Amygdala (tissue), 56 donors: ENCODE measurements at regions not wholly inside any gene's neighbourhood (a gene's known extent, or its start where the extent isn't known, plus 50 kb on each side); places are given as distances from the start of the nearest gene placed in this dataset.
"Not testable (repeated sequence)": the region's sequence is repeated elsewhere in the genome, so short reads cannot be mapped to it uniquely, and the experiment has no call there.

ENCODE experiments used
- DNase-seq, 56 donors: peaks; one replicate each; lab custom pipeline; 2025; lab: John Stamatoyannopoulos, UW

DNA sequence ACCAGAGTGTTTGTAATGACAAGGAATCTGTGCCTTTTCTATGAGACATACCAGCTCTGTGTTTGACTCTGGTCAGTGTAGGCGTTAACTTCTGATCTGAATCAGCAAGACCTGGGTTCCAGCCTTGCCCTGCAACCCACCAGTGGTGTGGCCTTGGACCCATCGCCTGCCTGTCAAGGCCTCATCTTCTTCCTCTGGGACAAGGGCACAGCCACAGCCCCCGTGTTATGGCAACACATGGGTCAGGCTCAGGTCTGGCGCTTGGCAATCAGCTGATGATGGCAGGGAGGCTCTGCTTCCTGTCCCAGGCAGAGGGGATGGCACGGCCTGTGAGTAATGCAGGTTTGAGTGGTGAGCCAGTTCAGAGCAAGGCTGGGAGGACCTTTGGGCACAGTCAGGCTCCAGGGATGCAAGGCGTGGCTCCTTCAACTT lies 69.1 kb upstream of the PLGLB2 start:
- not testable (repeated sequence) for DNase-seq

DNA sequence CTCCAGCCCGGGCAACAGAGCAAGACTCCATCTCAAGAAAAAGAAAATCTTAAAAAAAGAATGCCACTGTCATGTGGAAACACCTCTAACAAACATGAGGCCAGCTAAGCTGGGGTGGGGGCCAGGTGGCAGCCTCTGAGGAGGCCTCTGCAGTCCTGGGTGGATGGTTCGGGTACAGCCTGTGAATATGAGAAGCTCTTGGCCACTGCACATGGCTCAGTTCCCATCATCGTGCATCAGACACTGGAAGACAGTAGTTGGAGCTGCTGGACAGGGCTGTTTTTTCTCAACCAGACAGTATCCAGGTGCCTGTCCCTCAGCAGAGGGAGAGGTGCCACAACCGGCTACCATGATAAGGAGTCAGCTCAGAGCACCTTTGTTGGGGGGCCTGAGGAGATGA lies 67.9 kb upstream of the PLGLB2 start:
- not testable (repeated sequence) for DNase-seq

- not testable (repeated sequence) for DNase-seq
These were observed 67.2 kb upstream of the PLGLB2 start for GRCh38 chr2:87680691-87681090.

DNA sequence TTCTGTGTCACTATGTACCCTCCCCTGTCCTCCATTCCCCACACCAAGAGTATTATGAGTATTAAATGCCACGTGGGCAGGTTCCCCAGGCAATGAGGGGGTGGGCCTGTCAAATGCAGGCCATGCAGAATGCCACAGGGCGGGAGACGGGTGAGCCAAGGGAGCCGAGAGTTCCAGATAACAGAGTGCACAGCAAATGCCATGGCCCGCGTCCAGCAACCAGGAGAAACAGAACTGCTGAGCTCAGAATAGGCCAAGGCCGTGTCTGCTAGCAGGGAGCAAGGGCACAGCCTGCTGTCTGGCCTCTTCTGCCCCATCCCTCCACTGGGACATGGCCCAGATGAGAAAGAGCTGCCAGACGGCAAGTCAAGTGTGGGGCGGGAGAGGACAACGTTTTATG lies 64.4 kb upstream of the PLGLB2 start:
- DNase-seq: not testable (repeated sequence)

GRCh38 chr2:87683961-87684360 lies 63.9 kb upstream of the PLGLB2 start:
- DNase-seq: not testable (repeated sequence)

DNA sequence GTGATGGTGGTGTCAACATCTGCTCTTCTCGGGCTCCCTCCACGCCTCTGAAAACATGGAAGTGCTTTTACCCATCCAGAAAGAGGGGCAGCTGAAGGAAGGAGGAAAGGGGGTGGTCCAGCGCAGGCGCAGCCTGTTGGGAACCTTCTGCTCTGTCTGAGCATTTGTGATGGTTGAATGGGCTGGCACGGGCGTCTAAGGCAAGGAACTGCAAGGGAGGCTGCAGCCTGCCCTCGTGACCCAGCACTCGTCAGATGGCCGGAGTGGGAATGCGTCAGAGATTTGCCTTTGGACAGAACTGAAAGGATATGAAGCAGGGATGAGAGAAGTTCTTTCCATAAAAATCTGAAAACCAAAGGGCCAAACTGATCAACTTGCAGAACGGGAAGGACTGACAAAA lies 62.3 kb upstream of the PLGLB2 start:
- not testable (repeated sequence) for DNase-seq

- not testable (repeated sequence) for DNase-seq
These were observed 60.9 kb upstream of the PLGLB2 start for GRCh38 chr2:87686873-87687549.

DNA sequence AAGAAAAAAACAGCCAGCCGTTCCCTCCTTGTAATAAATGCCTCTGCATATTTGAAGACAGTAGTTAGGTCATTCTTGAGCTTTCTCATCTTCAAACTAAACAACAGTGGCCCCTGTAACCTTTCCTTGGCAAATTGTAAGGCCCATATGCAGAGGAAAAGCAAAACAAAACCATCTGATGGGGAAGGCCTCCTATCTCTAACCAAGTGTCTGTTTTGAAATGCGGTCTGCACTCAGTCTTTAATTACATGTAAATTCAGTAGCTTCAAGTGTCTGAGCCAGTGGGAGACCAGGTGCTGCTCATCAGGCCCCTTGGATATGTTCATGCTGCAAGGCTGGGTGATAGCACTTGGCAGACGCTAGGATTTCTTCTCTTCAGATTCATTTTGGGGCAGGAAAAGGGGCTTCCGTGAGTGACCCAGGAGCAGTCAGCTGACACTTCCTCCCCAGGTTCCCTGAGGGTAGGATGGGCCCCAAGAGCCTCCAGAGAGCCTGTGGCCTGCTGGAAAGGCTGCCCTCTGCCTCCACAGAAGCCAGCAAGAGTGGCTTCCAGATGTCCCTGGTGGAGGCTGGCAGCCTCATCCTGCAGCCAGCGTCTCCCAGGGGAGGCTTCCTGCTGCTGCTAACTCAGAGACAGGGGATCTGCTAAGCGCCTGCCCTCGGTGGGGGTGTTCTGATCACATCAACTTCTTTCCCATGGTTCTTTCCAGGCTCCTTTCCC lies 60.2 kb upstream of the PLGLB2 start:
- DNase-seq: not testable (repeated sequence)

DNA sequence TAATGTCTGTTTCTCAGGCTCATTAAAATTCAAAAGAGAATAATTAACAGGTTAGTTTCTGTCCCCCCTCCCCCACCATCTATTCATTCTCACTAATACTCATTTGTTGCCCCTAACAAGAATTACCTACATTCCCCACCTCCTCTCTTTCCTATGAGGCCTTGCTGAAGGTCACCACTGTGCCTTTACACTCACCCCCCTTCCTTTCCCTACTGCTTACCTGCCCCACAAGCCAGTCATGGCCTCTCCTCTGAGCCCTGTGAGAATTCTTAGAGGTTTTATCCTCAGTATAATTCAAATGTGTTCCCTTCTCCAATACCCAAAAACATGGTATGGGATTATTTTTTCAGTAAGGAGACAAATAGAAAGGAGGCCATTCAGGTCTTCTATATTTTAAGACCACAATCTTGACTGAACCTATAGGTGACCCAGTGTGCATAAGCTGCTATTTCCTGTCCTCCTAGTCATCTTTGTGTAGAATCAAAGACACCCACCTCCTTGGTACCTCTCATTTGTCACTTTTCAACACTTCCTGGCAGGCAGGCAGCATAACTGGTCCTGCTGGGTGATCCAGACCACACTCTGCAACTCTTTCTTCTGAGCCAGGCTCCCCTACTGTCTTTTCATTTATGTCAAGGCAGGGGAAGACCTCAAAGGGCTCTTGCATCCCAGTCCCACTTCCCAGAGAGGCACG lies 55.8 kb upstream of the PLGLB2 start:
- DNase-seq: not testable (repeated sequence)

GRCh38 chr2:87692914-87693313 lies 55.0 kb upstream of the PLGLB2 start:
- DNase-seq: not testable (repeated sequence)

GRCh38 chr2:87693882-87694281 lies 54.0 kb upstream of the PLGLB2 start:
- DNase-seq: not testable (repeated sequence)

DNA sequence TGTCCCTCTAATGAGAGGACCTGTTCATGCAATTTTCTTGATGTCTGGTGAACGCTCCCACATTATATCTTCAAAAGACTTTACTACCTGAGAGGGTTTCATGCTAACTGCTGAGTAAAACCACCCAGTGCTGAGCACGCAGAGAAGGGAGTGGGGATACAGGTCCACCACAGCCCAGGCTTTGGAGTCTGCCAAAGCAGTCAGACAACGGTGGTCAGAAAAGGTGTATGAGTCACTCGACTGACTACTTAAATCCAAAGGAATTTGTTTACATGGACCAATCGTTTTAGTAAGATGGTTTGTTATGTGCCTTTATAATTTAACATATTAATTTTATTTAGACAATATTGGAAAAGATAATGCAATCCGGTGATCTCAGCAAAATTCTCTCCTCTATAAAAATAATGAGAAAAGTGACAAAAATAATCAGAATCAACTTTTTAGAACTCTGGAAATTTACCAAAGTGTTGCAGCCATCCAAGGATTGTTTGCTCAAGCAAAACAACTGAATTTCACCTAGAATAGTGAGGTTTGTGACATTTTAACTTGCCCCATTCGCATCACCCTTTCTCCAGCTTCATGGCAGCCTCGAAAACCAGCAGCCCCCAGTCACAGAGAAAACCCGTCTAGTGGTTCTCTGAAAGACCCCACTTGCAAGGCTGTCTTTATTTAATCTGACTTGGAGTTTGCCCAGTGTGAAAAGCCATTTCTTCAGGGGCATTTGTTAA lies 52.1 kb upstream of the PLGLB2 start:
- not testable (repeated sequence) for DNase-seq
